HepG2 (cell line): ENCODE measurements at regions not wholly inside any gene's neighbourhood (a gene's known extent, or its start where the extent isn't known, plus 50 kb on each side); places are given as distances from the start of the nearest gene placed in this dataset.

Experiments
- ATF2 ChIP-seq: sonication (generic); formaldehyde crosslinking; IDR thresholded peaks from 2 replicates; pipeline ENCODE4 v1.4.0; 2020; ENCODE audit warnings: missing genetic modification reagents
- BRF2 ChIP-seq: sonication (generic); formaldehyde crosslinking; IDR thresholded peaks from 2 replicates; pipeline ENCODE4 v1.8.1; 2022; ENCODE audit warnings: mild to moderate bottlenecking, missing genetic modification reagents
- E2F2 ChIP-seq: sonication (generic); formaldehyde crosslinking; IDR thresholded peaks from 2 replicates; pipeline ENCODE4 v1.4.0; 2020; ENCODE audit warnings: missing genetic modification reagents, borderline replicate concordance
- GABPB1 ChIP-seq: IDR thresholded peaks from 2 replicates; pipeline ENCODE4 v1.6.1; 2016; ENCODE audit warnings: mild to moderate bottlenecking, missing genetic modification reagents, moderate library complexity, missing compliant biosample characterization
- HCFC1 ChIP-seq: fragments of 150-350 bp; IDR thresholded peaks from 2 replicates; pipeline ENCODE4 v1.6.1; 2014; ENCODE audit warnings: low read depth, low read length
- HHEX ChIP-seq: IDR thresholded peaks from 2 replicates; pipeline ENCODE4 v1.6.1; 2016; ENCODE audit warnings: control low read depth
- HNF4G ChIP-seq, 2 experiments: sonication (generic) in 1 of 2; formaldehyde crosslinking in 1 of 2; IDR thresholded peaks; 2 replicates each; pipeline versions ENCODE4 v1.4.0 to v1.6.1; 2011 to 2020; ENCODE audit warnings: borderline replicate concordance in 2 of 2, low read depth in 2 of 2, mild to moderate bottlenecking in 2 of 2, low read length in 1 of 2, missing genetic modification reagents in 1 of 2, moderate library complexity in 1 of 2
- HNRNPLL ChIP-seq: fragments of 200-400 bp; formaldehyde crosslinking; IDR thresholded peaks from 2 replicates; pipeline ENCODE4 v1.6.1; 2017; ENCODE audit warnings: mild to moderate bottlenecking, low read depth, low read length; ENCODE audit not compliant: poor library complexity, severe bottlenecking
- NR2F1 ChIP-seq, 2 experiments: fragments of 450-650 bp in 1 of 2; formaldehyde crosslinking in 1 of 2; IDR thresholded peaks; 2 replicates each; pipeline versions ENCODE4 v1.5.0 to v1.6.1; 2016 to 2020; ENCODE audit warnings: mild to moderate bottlenecking in 1 of 2, missing compliant biosample characterization in 1 of 2, missing genetic modification reagents in 1 of 2, moderate library complexity in 1 of 2
- PCBP1 ChIP-seq: fragments of 200-400 bp; formaldehyde crosslinking; IDR thresholded peaks from 2 replicates; pipeline ENCODE4 v1.6.1; 2017; ENCODE audit warnings: mild to moderate bottlenecking, low read depth, low read length, borderline replicate concordance
- PHF20 ChIP-seq: sonication (generic); formaldehyde crosslinking; IDR thresholded peaks from 2 replicates; pipeline ENCODE4 v1.5.0; 2020; ENCODE audit warnings: mild to moderate bottlenecking, missing genetic modification reagents
- PLSCR1 ChIP-seq: sonication (generic); formaldehyde crosslinking; IDR thresholded peaks from 2 replicates; pipeline ENCODE4 v1.5.0; 2020; ENCODE audit warnings: missing genetic modification reagents, mild to moderate bottlenecking, borderline replicate concordance
- PPARG ChIP-seq: conservative IDR thresholded peaks from 2 replicates; pipeline ENCODE4 v1.6.1; 2016; ENCODE audit warnings: missing biosample characterization, missing genetic modification reagents
- TEAD2 ChIP-seq: sonication (generic); formaldehyde crosslinking; IDR thresholded peaks from 2 replicates; pipeline ENCODE4 v1.9.0; 2021; ENCODE audit warnings: missing genetic modification reagents
- TGIF2 ChIP-seq: IDR thresholded peaks from 2 replicates; pipeline ENCODE4 v1.6.1; 2016; ENCODE audit warnings: control low read depth, missing compliant biosample characterization
- ZBTB34 ChIP-seq: sonication (generic); formaldehyde crosslinking; IDR thresholded peaks from 2 replicates; pipeline ENCODE4 v1.8.0; 2022; ENCODE audit warnings: mild to moderate bottlenecking, missing genetic modification reagents
- ZBTB7A ChIP-seq: sonication (generic); formaldehyde crosslinking; IDR thresholded peaks from 2 replicates; pipeline ENCODE4 v1.8.0; 2022; ENCODE audit warnings: mild to moderate bottlenecking, missing genetic modification reagents
- ZNF264 ChIP-seq: sonication (generic); formaldehyde crosslinking; IDR thresholded peaks from 2 replicates; pipeline ENCODE4 v1.4.0; 2020; ENCODE audit warnings: missing genetic modification reagents
- ZSCAN30 ChIP-seq: sonication (generic); formaldehyde crosslinking; IDR thresholded peaks from 2 replicates; pipeline ENCODE4 v1.5.0; 2020; ENCODE audit warnings: mild to moderate bottlenecking, missing genetic modification reagents
- TF ChIP-seq, protein P1 (sequence below): sonication (generic); formaldehyde crosslinking; IDR thresholded peaks from 2 replicates; pipeline ENCODE4 v1.4.0; 2020; ENCODE audit warnings: missing genetic modification reagents
- TF ChIP-seq, protein P2 (sequence below): IDR thresholded peaks from 2 replicates; pipeline ENCODE4 v1.6.1; 2018; ENCODE audit warnings: missing genetic modification reagents

DNA sequence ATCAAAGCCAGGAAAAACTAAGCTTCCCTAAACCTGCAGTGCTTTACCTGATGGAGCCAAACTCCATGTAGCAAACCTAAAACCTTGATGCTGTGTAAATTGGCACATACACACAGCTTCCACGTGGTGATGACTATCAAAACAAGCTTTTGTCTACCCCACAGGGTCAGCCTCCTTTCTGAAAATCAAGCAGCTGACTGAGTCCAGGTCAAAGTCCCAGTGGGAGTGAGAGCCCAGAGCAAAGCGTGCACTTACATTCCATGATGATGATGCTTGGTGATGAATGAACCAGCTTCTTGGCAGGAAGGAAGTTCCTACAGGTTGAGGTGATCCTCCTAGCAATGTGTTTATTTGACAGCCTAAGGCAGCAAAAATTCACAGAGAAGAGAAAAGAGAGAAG lies 630.0 kb upstream of the TBX3 start (continued):
- TF ChIP-seq PPARG (CRISPR knock-in tag): no peak
- TF ChIP-seq, protein P1, sequence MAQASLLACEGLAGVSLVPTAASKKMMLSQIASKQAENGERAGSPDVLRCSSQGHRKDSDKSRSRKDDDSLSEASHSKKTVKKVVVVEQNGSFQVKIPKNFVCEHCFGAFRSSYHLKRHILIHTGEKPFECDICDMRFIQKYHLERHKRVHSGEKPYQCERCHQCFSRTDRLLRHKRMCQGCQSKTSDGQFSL (CRISPR knock-in tag): no peak
- peak; percentile 82 to 84 for TF ChIP-seq NR2F1 (CRISPR knock-in tag; IDR thresholded peaks at IDR 0.05)
- TF ChIP-seq, protein P2, sequence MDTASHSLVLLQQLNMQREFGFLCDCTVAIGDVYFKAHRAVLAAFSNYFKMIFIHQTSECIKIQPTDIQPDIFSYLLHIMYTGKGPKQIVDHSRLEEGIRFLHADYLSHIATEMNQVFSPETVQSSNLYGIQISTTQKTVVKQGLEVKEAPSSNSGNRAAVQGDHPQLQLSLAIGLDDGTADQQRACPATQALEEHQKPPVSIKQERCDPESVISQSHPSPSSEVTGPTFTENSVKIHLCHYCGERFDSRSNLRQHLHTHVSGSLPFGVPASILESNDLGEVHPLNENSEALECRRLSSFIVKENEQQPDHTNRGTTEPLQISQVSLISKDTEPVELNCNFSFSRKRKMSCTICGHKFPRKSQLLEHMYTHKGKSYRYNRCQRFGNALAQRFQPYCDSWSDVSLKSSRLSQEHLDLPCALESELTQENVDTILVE: no peak
- TF ChIP-seq PCBP1: no peak
- TF ChIP-seq PHF20 (CRISPR knock-in tag): no peak
- TF ChIP-seq HNF4G (IDR thresholded peaks at IDR 0.05; ENCODE audit: borderline replicate concordance, low read depth, low read length): peak; percentile 33; the same call in 1 of the 2 replicates
- peak; percentile 67; the same call in 1 of the 2 replicates for TF ChIP-seq HNF4G (CRISPR knock-in tag; IDR thresholded peaks at IDR 0.05; ENCODE audit: borderline replicate concordance, low read depth)
- TF ChIP-seq ZBTB7A (CRISPR knock-in tag): no peak
- no peak for TF ChIP-seq ZNF264 (CRISPR knock-in tag)
- peak; percentile 27; the same call in 1 of the 2 replicates for TF ChIP-seq GABPB1 (CRISPR knock-in tag)
- TF ChIP-seq HNRNPLL: no peak
- TF ChIP-seq ATF2 (CRISPR knock-in tag): peak; percentile 35; the same call in 1 of the 2 replicates
- TF ChIP-seq PLSCR1: no peak
- peak; percentile 51; the same call in 1 of the 2 replicates for TF ChIP-seq TGIF2 (CRISPR knock-in tag)
- TF ChIP-seq ZBTB34 (CRISPR knock-in tag): no peak
- TF ChIP-seq TEAD2: no peak
- TF ChIP-seq E2F2: no peak
- TF ChIP-seq BRF2 (CRISPR knock-in tag): no peak
- no peak for TF ChIP-seq HCFC1
- no peak for TF ChIP-seq ZSCAN30 (CRISPR knock-in tag)
- TF ChIP-seq HHEX (CRISPR knock-in tag): no peak
